HG03039 (cell line): ENCODE measurements at regions not wholly inside any gene's neighbourhood (a gene's known extent, or its start where the extent isn't known, plus 50 kb on each side); places are given as distances from the start of the nearest gene placed in this dataset.
"Not testable (repeated sequence)": the region's sequence is repeated elsewhere in the genome, so short reads cannot be mapped to it uniquely, and the experiment has no call there.

Experiments
- ATAC-seq: cut with Tn5 transposase; IDR thresholded peaks from one replicate; pipeline ENCODE4 v1.9.1; 2021; ENCODE audit warnings: mild to moderate bottlenecking, moderate library complexity; ENCODE audit not compliant: unreplicated experiment

- no peak for ATAC-seq
Measured at GRCh38 chr6:21708320-21708580, 114.7 kb downstream of the SOX4 start.

GRCh38 chr6:21710216-21710615 is 116.7 kb downstream of the SOX4 start:
- ATAC-seq: no peak

- no peak for ATAC-seq
Measured at GRCh38 chr6:21710908-21711627, 117.5 kb downstream of the SOX4 start.

GRCh38 chr6:21712213-21712612 is 118.7 kb downstream of the SOX4 start:
- ATAC-seq: no peak

DNA sequence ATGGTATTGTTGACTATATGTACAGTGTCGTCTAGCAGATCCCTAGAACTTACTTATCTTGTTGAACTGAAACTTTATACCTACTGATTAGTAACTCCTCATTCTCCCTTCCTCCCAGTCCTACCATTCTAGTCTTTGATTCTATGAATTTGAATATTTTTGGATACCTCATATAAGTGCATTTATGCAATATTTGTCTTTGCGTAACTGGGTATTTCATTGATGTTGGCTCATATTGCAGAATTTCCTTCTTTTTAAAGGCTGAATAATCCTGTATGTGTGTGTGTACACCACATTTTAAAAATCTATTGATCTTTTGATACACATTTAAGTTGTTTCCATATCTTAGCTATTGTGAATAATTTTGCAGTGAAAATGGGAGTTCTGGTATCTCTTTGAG is 119.9 kb downstream of the SOX4 start:
- ATAC-seq: no peak

DNA sequence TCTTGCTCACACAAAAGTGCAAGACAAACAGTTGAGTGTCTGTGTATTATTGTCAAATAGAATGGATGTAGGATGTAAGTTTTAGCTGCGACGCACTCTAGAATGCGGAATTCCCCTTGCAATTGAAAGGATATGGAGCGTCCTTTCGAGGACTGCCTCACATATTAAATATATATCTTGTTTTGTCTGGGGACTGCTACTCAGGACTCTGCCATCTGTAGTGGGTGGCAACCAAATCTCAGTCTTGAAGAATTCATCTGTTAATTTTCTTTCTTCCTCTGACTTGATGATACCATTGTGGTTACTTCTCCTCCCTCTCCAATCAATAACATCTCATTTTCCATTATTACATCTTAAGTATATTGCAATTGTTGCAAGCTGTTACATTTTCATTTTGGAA is 121.6 kb downstream of the SOX4 start:
- no peak for ATAC-seq

- ATAC-seq: no peak
Measured at GRCh38 chr6:21722510-21722909, 129.0 kb downstream of the SOX4 start.

- no peak for ATAC-seq
Measured at GRCh38 chr6:21726676-21727075, 133.1 kb downstream of the SOX4 start.

DNA sequence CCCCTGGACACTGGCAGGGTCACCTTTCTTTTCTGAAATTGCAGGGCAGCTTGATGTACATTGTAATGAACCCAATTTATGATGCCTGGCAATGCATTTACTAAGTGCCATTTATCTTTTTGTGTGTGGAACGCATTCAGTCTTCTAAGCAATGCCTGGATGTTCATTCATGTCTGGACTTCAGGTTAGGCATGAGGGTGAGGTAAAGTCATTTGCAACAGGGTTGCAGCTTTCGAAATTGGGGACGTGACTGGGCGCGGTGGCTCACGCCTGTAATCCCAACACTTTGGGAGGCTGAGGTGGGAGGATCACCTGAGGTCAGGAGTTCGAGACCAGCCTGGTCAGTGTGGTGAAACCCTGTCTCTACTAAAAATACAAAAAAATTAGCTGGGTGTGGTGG is 134.6 kb downstream of the SOX4 start:
- no peak for ATAC-seq

GRCh38 chr6:21729431-21729830 is 135.9 kb downstream of the SOX4 start:
- ATAC-seq: no peak

DNA sequence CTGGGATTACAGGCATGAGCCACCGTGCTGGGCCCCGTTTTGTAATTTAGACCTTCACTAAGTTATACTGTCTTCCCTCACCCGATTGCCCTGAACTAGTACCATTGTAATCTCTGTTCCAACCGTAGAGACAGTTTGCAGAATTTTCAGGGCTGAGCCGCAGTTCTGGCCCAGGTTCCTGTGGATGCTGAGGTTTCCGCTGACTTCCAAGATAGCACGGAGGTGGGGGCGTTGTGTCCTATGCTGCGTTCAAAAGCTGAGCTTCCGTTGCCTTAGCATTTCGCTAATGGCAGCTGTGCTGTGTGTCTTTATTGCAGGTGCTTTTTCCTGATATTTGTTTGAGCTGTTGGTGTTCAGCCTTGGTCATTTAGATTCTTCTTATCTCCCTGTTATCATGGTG is 137.0 kb downstream of the SOX4 start:
- no peak for ATAC-seq

DNA sequence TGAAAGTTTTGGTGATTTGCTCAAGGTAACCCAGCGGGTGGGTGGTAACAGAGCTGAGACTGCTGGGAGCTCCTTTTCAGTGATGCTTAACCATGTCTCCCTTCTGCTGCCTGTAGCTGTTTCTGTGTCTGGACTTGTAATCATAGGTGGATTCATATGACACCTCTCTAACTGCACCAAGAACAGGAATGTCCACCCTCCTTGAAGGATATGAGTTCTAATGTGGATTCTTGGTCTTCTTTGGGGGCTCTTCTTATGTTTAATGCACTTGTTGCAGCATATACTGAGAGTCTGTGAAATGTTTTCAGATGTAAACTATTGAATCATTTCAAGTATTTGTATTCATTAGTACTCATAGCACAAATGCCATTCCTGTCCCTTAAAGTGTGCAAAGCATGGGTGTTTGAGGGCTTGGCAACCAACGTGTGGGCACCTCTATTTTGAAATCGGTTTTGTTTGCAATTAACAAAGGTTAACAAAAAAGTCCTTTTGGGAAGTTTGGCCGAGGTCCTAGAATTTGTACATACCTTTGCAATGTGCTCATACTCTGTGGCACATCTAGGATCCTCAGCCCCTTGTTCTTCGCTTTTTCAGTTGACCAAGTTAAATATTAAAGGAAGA is 138.0 kb downstream of the SOX4 start:
- no peak for ATAC-seq

DNA sequence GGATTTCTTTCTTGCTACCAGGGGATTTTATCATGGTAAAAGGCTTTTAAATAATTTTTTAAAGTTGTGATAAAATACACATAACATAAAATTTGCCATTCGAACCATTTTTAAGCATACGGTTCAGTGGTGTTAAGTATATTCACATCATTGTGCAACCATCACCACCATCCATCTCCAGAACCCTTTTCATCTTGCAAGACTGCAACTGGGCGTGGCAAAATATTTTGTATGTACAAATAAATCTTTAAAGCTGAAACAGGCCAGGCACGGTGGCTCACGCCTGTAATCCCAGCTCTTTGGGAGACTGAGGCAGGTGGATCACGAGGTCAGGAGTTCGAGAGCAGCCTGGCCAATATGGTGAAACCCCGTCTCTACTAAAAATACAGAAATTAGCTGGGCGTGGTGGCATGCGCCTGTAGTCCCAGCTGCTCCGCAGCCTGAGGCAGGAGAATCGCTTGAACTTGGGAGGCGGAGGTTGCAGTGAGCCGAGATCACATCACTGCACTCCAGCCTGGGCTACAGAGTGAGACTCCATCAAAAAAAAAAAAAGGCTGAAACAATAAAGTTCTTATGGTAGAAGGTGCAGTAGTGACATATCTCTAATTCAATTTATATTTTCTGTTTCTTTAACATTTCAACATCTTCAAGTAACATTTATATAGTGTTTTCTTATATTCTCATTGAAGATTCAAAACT is 138.6 kb downstream of the SOX4 start:
- not testable (repeated sequence) for ATAC-seq

GRCh38 chr6:21732731-21733130 is 139.2 kb downstream of the SOX4 start:
- ATAC-seq: no peak

- no peak for ATAC-seq
Measured at GRCh38 chr6:21733311-21733710, 139.8 kb downstream of the SOX4 start.

GRCh38 chr6:21734204-21734603 is 140.7 kb downstream of the SOX4 start:
- ATAC-seq: no peak

- no peak for ATAC-seq
Measured at GRCh38 chr6:21738180-21739094, 144.9 kb downstream of the SOX4 start.

DNA sequence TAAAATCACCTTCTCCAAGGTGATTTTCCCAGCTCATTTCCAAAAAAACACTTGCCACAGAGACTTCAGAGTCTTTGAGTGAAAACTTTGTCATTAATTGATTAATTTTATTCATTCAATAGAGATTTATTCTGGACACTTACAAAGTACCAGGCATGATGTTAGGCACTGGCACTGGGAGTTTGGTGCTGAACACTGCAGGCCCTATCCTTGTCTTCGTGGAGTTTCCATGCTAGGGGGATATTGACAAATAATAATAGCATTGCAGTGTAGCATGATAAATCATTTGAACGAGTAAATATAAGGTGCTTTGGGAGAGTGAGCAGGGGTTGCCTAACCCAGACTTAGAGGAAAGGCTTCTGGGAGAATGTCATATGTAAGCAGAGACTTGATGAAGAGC is 145.7 kb downstream of the SOX4 start:
- no peak for ATAC-seq

DNA sequence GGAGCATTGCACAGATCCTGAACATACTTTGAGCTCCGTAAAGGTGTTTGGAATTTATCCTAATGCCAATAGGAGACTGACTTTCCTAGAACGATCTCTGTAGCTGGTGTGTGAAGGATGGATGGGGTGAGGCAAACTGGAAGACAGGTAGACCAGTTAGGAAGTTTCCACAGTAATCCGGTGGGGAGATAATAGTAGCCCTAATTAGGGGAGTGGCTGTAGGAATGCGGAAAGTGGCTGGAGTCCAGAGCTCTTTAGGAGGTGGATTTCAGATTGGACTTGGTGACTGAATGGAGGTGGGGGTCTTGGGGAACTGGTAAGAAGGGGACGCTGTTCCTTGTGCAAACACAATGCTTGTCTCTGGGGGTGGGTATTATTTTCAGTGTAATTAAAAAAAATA is 146.3 kb downstream of the SOX4 start:
- ATAC-seq: no peak

DNA sequence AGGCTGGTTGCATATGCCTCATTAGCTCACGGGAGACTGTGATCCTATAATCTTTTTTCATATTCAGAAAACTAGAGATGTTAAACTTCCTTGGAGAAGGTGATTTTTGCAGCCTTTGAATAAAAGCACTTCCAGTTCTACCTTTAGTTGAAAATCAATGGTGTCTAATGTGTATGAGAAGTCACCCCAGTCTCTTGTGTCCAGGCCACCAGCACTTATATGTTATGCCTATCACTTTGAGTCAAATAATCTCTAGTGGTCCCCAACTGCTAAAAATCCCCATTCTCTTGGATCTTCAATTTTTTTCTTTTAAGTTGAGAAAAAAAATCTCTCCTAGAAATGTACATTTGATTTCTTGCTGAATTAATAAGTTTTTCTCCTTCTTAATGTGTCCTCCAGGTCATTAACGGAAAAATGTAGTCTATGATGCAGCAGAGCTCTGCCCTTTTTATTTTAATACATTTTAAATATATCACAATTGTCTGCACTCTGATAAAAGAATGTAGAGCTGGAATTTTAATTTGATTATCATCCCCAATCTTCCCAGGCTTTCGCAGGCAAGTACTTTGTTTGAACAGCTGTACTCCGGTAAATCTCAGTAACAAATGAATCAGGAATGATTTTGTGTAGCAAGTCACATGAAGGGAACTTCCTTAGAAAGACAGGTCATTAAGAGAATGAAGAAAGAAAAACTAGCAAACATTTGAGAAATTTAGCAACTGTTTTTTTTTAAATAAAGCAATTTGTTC is 147.0 kb downstream of the SOX4 start:
- no peak for ATAC-seq
